ENCODE measurements at regions not wholly inside any gene's neighbourhood (a gene's known extent, or its start where the extent isn't known, plus 50 kb on each side); places are given as distances from the start of the nearest gene placed in this dataset.

DNA sequence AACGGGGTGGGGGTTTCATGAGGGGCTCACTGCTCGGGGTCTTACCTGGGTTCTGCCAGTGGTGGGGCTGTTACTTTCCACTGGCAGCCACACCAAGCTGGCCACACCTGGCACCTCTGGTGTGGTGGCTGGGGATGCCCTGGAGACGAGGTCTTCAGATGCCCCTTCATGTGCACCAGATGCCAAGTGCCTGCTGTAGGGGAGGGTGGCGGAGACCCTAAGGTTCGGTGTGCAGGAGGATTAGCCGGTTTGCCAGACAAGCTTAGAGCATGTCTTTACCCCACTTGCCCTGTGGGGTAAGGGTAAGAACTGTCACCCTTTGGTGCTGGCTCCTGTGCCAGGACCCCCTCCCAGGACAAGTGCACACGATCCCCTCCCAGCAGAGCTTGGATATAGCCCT, 188.3 kb downstream of the TJP1 start:
- Histone ChIP-seq H3K27me3 (ENCODE audit: control insufficient read depth, extremely low read depth, insufficient read depth, low read length) (no peaks in the 10 kb centered on the region), H3K27ac (ENCODE audit: control insufficient read depth, insufficient read depth, low read length) (no peak overlapping the region), H4K20me1 (ENCODE audit: control insufficient read depth, extremely low read depth, insufficient read depth, low read length) (no peaks in the 10 kb centered on the region), H3K9me1 (ENCODE audit: control insufficient read depth, extremely low read depth, insufficient read depth, low read length) (no peaks in the 10 kb centered on the region), H3K4me2 (ENCODE audit: control insufficient read depth, extremely low read depth, insufficient read depth, low read depth, low read length) (no peak overlapping the region), H3K9me3 (ENCODE audit: control insufficient read depth, low read depth, low read length) (no peaks in the 10 kb centered on the region), H3K79me2 (ENCODE audit: control insufficient read depth, insufficient read depth, low read length) (no peaks in the 10 kb centered on the region), H3K36me3 (ENCODE audit: control insufficient read depth in 2 of 2, extremely low read depth in 1 of 2, insufficient read depth in 2 of 2, low read length in 2 of 2) (no peaks in the 10 kb centered on the region), H3K9ac (ENCODE audit: control insufficient read depth, extremely low read depth, insufficient read depth, low read length) (no peak overlapping the region), H2AFZ (ENCODE audit: control insufficient read depth, low read length) (no peak overlapping the region), H3K4me1 (ENCODE audit: control insufficient read depth, extremely low read depth, insufficient read depth, low read length) (no peaks in the 10 kb centered on the region), H3K4me3 (ENCODE audit: control insufficient read depth in 2 of 3, extremely low read depth in 1 of 3, insufficient read depth in 2 of 3, low read depth in 1 of 3, low read length in 3 of 3) (no peak overlapping the region)
- FAIRE-seq, result no peak
- DNase-seq (ENCODE audit: low read depth, low spot score), result no peak
- dilution Hi-C loops (cut with MboI; ENCODE audit: extremely low pct_ligation_motif_present, low sequenced_read_pairs), result no loop called here
- TF ChIP-seq EZH2 (IDR thresholded peaks at IDR 0.05; ENCODE audit: low read length) (no peak), CTCF (optimal IDR thresholded peaks at IDR 0.05 in 1 of 3, IDR thresholded peaks at IDR 0.05 in 1 of 3, conservative IDR thresholded peaks at IDR 0.05 in 1 of 3; ENCODE audit: extremely low read depth in 1 of 3, insufficient read depth in 2 of 3, low read length in 3 of 3) (no peak)

DNA sequence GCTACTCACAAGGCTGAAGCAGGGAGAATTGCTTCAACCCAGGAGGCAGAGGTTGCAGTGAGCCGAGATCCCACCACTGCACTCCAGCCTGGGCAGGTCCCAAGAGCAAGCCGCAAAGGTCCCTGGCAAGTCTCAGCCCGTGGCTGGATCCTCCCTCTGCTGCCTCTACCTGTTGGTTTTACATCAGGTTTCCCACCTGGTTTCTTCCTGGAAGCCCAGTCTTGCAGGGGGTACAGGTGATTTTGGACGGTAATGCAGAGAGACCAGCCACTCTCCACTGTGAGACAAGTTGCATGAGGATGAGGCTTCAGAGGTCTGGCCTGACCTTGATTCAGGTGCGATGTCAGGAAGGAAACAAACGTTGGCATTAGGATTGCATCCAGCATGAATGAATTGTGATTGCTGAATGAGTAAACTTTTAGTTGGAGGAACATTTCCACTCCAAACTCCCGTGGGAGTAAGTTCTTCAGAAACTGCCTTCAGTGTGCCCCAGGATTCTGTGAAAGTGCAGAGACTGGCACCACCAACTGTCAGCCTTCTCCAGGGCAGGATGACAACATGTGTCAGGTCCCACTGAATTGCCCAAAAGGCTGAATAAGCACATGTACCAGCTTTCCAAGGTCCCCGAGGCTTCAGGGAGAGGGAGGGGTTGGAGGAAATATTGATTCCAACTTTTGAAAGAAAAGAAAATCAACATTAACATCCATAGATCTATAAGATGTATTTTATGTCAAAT, 189.4 kb downstream of the TJP1 start:
- dilution Hi-C loops (cut with MboI; ENCODE audit: extremely low pct_ligation_motif_present, low sequenced_read_pairs), result no loop called here
- TF ChIP-seq CTCF (optimal IDR thresholded peaks at IDR 0.05 in 1 of 3, IDR thresholded peaks at IDR 0.05 in 1 of 3, conservative IDR thresholded peaks at IDR 0.05 in 1 of 3; ENCODE audit: extremely low read depth in 1 of 3, insufficient read depth in 2 of 3, low read length in 3 of 3) (no peak), EZH2 (IDR thresholded peaks at IDR 0.05; ENCODE audit: low read length) (no peak)
- H4K20me1 ChIP-seq (ENCODE audit: control insufficient read depth, extremely low read depth, insufficient read depth, low read length), result no peaks in the 10 kb centered on the region
- H3K9me3 ChIP-seq (ENCODE audit: control insufficient read depth, low read depth, low read length), result no peaks in the 10 kb centered on the region
- H3K4me2 ChIP-seq (ENCODE audit: control insufficient read depth, extremely low read depth, insufficient read depth, low read depth, low read length), result no peak overlapping the region
- H3K4me1 ChIP-seq (ENCODE audit: control insufficient read depth, extremely low read depth, insufficient read depth, low read length), result no peaks in the 10 kb centered on the region
- DNase-seq (ENCODE audit: low read depth, low spot score) (no peak), FAIRE-seq (no peak)
- no peaks in the 10 kb centered on the region for H3K27me3 ChIP-seq (ENCODE audit: control insufficient read depth, extremely low read depth, insufficient read depth, low read length)
- H2AFZ ChIP-seq (ENCODE audit: control insufficient read depth, low read length), result no peak overlapping the region
- H3K27ac ChIP-seq (ENCODE audit: control insufficient read depth, insufficient read depth, low read length), result no peak overlapping the region
- H3K9ac ChIP-seq (ENCODE audit: control insufficient read depth, extremely low read depth, insufficient read depth, low read length), result no peak overlapping the region
- no peaks in the 10 kb centered on the region for H3K79me2 ChIP-seq (ENCODE audit: control insufficient read depth, insufficient read depth, low read length)
- no peaks in the 10 kb centered on the region for H3K36me3 ChIP-seq (ENCODE audit: control insufficient read depth in 2 of 2, extremely low read depth in 1 of 2, insufficient read depth in 2 of 2, low read length in 2 of 2)
- no peak overlapping the region for H3K4me3 ChIP-seq (ENCODE audit: control insufficient read depth in 2 of 3, extremely low read depth in 1 of 3, insufficient read depth in 2 of 3, low read depth in 1 of 3, low read length in 3 of 3)
- no peaks in the 10 kb centered on the region for H3K9me1 ChIP-seq (ENCODE audit: control insufficient read depth, extremely low read depth, insufficient read depth, low read length)
